Uterus (tissue), 3 donors: ENCODE measurements at regions not wholly inside any gene's neighbourhood (a gene's known extent, or its start where the extent isn't known, plus 50 kb on each side); places are given as distances from the start of the nearest gene placed in this dataset.

ENCODE experiments used
- DNase-seq, 2 donors: peaks; one replicate each; pipeline ENCODE4 v3.0.0-alpha.2; 2019 to 2020
- H3K27ac ChIP-seq, 2 donors: fragments of 200-600 bp; sonication (generic); 1 replicate in 1 of 2; 2 replicates in 1 of 2; pipeline ENCODE4 v1.5.1; 2016 to 2018
- H3K27me3 ChIP-seq, 2 donors: fragments of 200-600 bp; sonication (generic); one replicate each; pipeline ENCODE4 v1.5.1; 2018 to 2019; ENCODE audit warnings: control low read depth in 1 of 2
- H3K36me3 ChIP-seq, 2 donors: fragments of 200-600 bp; sonication (generic); one replicate each; pipeline ENCODE4 v1.5.1; 2019; ENCODE audit warnings: control low read depth in 1 of 2
- H3K4me1 ChIP-seq, 2 donors: fragments of 200-600 bp; sonication (generic); one replicate each; pipeline ENCODE4 v1.5.1; 2018 to 2019; ENCODE audit warnings: control low read depth in 1 of 2
- H3K4me3 ChIP-seq, 2 donors: fragments of 200-600 bp; sonication (generic); 1 replicate in 1 of 2; 2 replicates in 1 of 2; pipeline ENCODE4 v1.5.1; 2018 to 2019; ENCODE audit warnings: mild to moderate bottlenecking in 1 of 2
- H3K9me3 ChIP-seq, 2 donors: fragments of 200-600 bp; sonication (generic); one replicate each; pipeline ENCODE4 v1.5.1; 2019; ENCODE audit warnings: control low read depth in 1 of 2
- POLR2A ChIP-seq, 2 donors: fragments of 450-650 bp; IDR thresholded peaks; one replicate each; pipeline ENCODE4 v1.6.1; 2016; ENCODE audit warnings: antibody characterized with exemption in 2 of 2, mild to moderate bottlenecking in 1 of 2, moderate library complexity in 1 of 2
- intact Hi-C: fragments of 100-400 bp; cut with DNase I; formaldehyde crosslinking; loops from one replicate; pipeline ENCODE4 v1.15.1; 2023; ENCODE audit warnings: low total_unique reads
- TF ChIP-seq, protein P1 (sequence below), 4 experiments: fragments of 200-600 bp in 2 of 4; fragments of 450-650 bp in 2 of 4; sonication (generic) in 2 of 4; IDR thresholded peaks; one replicate each; pipeline ENCODE4 v1.5.1; 2016 to 2019; ENCODE audit warnings: antibody characterized with exemption in 4 of 4, mild to moderate bottlenecking in 2 of 4, moderate library complexity in 1 of 4
- donor health status: DM: yes; HTN: yes; CAD: no.

DNA sequence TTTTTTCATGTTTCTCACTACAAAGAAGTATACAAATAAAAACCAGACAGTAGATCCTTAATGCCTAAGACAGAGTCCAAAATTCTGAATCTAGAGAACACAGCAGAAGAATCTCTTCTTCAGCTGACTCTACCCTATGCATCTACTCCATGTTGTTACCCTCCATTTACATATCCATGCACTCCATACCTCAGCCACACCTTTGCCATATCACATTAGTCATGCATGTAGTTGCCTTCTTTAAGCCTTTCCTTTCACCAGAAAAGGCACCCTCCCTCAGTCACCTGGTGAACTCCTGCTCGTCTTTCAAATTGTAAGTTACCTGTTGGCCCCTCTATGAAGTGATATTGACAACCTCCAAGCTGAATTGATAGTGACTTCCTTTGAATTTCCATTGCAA, 271.2 kb upstream of the FAR2 start:
- no peak for DNase-seq
- Histone ChIP-seq H3K27ac (no peak overlapping the region), H3K27me3 (no peaks in the 10 kb centered on the region), H3K9me3 (no peaks in the 10 kb centered on the region), H3K36me3 (no peaks in the 10 kb centered on the region), H3K4me3 (no peak overlapping the region), H3K4me1 (no peaks in the 10 kb centered on the region)
- intact Hi-C loops = no loop called here
- TF ChIP-seq POLR2A (IDR thresholded peaks at IDR 0.05) = no peak
- TF ChIP-seq, protein P1, sequence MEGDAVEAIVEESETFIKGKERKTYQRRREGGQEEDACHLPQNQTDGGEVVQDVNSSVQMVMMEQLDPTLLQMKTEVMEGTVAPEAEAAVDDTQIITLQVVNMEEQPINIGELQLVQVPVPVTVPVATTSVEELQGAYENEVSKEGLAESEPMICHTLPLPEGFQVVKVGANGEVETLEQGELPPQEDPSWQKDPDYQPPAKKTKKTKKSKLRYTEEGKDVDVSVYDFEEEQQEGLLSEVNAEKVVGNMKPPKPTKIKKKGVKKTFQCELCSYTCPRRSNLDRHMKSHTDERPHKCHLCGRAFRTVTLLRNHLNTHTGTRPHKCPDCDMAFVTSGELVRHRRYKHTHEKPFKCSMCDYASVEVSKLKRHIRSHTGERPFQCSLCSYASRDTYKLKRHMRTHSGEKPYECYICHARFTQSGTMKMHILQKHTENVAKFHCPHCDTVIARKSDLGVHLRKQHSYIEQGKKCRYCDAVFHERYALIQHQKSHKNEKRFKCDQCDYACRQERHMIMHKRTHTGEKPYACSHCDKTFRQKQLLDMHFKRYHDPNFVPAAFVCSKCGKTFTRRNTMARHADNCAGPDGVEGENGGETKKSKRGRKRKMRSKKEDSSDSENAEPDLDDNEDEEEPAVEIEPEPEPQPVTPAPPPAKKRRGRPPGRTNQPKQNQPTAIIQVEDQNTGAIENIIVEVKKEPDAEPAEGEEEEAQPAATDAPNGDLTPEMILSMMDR (IDR thresholded peaks at IDR 0.05) = no peak

DNA sequence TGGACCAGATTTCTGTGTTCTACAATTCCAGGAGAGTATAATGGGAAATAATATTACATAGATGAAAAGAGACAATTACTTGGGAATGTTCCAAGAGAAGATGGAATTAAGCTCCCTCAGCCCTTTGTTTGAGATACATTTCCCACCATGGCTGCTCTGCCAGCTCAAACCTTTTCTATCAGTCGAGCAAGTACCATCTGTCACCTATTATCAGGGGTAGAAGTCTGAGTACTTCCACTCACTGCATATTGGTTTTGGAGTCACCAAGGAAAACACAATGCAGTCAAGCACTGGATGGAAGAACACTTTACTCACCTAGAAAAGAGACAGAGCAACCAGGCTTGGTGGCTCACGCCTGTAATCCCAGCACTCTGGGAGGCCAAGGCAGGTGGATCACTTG, 270.4 kb upstream of the FAR2 start:
- Histone ChIP-seq H3K4me3 (no peak overlapping the region), H3K9me3 (no peaks in the 10 kb centered on the region), H3K36me3 (no peaks in the 10 kb centered on the region), H3K27me3 (no peaks in the 10 kb centered on the region), H3K27ac (no peak overlapping the region), H3K4me1 (no peaks in the 10 kb centered on the region)
- TF ChIP-seq, protein P1 (IDR thresholded peaks at IDR 0.05) = no peak
- TF ChIP-seq POLR2A (IDR thresholded peaks at IDR 0.05) = no peak
- intact Hi-C loops = no loop called here
- no peak for DNase-seq

GRCh38 chr12:28879379-28879778, 269.7 kb upstream of the FAR2 start:
- Histone ChIP-seq H3K27me3 (no peaks in the 10 kb centered on the region), H3K4me1 (no peaks in the 10 kb centered on the region), H3K9me3 (no peaks in the 10 kb centered on the region), H3K36me3 (no peaks in the 10 kb centered on the region), H3K4me3 (no peak overlapping the region), H3K27ac (no peak overlapping the region)
- TF ChIP-seq, protein P1 (IDR thresholded peaks at IDR 0.05) = no peak
- no peak for TF ChIP-seq POLR2A (IDR thresholded peaks at IDR 0.05)
- intact Hi-C loops = no loop called here
- DNase-seq = no peak

DNA sequence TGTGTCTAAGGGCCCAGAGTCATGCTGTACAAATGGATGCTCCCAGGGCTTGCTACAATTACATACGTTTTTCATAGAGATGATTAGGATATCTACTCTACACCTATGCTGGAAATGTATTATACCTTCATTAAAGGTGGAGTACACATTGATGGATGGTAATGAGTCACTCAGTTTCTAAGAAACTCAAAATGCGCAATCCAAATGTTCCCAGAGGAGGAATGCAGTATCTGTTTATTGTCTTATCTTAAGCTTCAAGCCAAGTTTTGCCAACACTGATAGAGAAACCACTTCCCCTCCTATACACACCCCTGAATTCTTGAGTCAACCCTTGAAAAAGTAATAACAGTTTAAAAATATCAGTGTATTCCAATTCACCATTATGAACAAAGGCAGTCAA, 266.6 kb upstream of the FAR2 start:
- DNase-seq = no peak
- H3K27me3 ChIP-seq = no peaks in the 10 kb centered on the region
- no peaks in the 10 kb centered on the region for H3K4me1 ChIP-seq
- intact Hi-C loops = no loop called here
- no peaks in the 10 kb centered on the region for H3K36me3 ChIP-seq
- H3K4me3 ChIP-seq = no peak overlapping the region
- H3K27ac ChIP-seq = no peak overlapping the region
- H3K9me3 ChIP-seq = no peaks in the 10 kb centered on the region
- TF ChIP-seq, protein P1 (IDR thresholded peaks at IDR 0.05) = no peak
- TF ChIP-seq POLR2A (IDR thresholded peaks at IDR 0.05) = no peak

DNA sequence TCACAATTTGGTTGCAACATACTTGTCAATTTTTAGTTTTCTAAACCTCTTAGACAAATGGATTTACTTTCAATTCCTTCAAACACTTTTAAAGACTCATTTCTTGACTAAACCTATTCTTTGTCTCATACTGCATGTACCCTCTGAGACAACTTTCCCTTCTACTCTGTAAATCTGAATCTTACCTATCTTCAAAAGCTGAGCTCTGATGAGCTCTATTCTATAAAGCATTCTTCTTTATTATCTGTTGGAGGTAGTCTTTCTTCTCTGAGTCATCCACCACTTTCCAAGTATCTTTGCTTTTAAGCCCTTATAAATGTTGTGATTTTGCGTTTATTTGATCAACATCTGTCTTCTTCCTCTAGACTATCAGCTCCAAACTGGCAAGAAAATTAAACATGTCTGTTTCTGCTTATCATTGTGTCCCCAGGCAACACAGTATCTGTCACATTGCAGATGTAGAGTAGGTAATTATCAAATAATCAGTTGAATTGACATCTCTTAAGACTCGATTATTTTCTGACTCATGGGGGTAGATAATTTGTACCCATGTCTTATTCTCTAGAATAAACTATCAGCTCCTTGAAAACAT, 265.6 kb upstream of the FAR2 start:
- Histone ChIP-seq H3K4me3 (no peak overlapping the region), H3K27ac (no peak overlapping the region), H3K9me3 (no peaks in the 10 kb centered on the region), H3K36me3 (no peaks in the 10 kb centered on the region), H3K4me1 (no peaks in the 10 kb centered on the region), H3K27me3 (no peaks in the 10 kb centered on the region)
- DNase-seq = no peak
- TF ChIP-seq, protein P1 (IDR thresholded peaks at IDR 0.05) = no peak
- TF ChIP-seq POLR2A (IDR thresholded peaks at IDR 0.05) = no peak
- intact Hi-C loops = no loop called here
